Transverse colon (tissue), 4 donors: ENCODE measurements at regions not wholly inside any gene's neighbourhood (a gene's known extent, or its start where the extent isn't known, plus 50 kb on each side); places are given as distances from the start of the nearest gene placed in this dataset.

Experiments
- DNase-seq: peaks from one replicate; pipeline ENCODE4 v3.0.0-alpha.2; 2019
- H3K27ac ChIP-seq, 4 donors: fragments of 200-600 bp; sonication (generic); 2 replicates each; pipeline ENCODE4 v1.5.1; 2016 to 2018; ENCODE audit warnings: inconsistent platforms in 4 of 4
- H3K27me3 ChIP-seq: fragments of 200-600 bp; sonication (generic); 2 replicates; pipeline ENCODE4 v1.5.1; 2017; ENCODE audit warnings: inconsistent platforms
- H3K36me3 ChIP-seq, 4 donors: fragments of 200-600 bp; sonication (generic); 2 replicates each; pipeline ENCODE4 v1.5.1; 2017 to 2019; ENCODE audit warnings: inconsistent platforms in 4 of 4
- H3K4me1 ChIP-seq, 4 donors: fragments of 200-600 bp; sonication (generic); 2 replicates each; pipeline ENCODE4 v1.5.1; 2017 to 2020; ENCODE audit warnings: inconsistent platforms in 4 of 4
- H3K4me3 ChIP-seq, 4 donors: fragments of 200-600 bp; sonication (generic); 1 replicate in 1 of 4; 2 replicates in 3 of 4; pipeline versions ENCODE4 v1.5.1 to v1.6.1; 2017 to 2019; ENCODE audit warnings: inconsistent platforms in 4 of 4
- H3K9me3 ChIP-seq, 2 donors: fragments of 200-600 bp; sonication (generic); 2 replicates each; pipeline ENCODE4 v1.5.1; 2017 to 2019; ENCODE audit warnings: inconsistent platforms in 2 of 2
- CTCF ChIP-seq, 5 experiments: fragments of 200-600 bp in 3 of 5; fragments of 450-650 bp in 2 of 5; sonication (generic) in 3 of 5; IDR thresholded peaks; 1 replicate in 2 of 5; 2 replicates in 3 of 5; pipeline ENCODE4 v1.5.1; 2016 to 2017; ENCODE audit warnings: antibody characterized with exemption in 5 of 5, inconsistent platforms in 3 of 5, mild to moderate bottlenecking in 2 of 5, moderate library complexity in 1 of 5
- EP300 ChIP-seq: sonication (generic); formaldehyde crosslinking; IDR thresholded peaks from one replicate; pipeline ENCODE4 v1.6.1; 2017; ENCODE audit warnings: antibody characterized with exemption, low read depth
- POLR2A ChIP-seq: fragments of 450-650 bp; IDR thresholded peaks from one replicate; pipeline ENCODE4 v1.6.1; 2016; ENCODE audit warnings: antibody characterized with exemption, mild to moderate bottlenecking, moderate library complexity
- POLR2AphosphoS5 ChIP-seq, 3 donors: sonication (generic); formaldehyde crosslinking; IDR thresholded peaks; one replicate each; pipeline ENCODE4 v1.6.1; 2016; ENCODE audit warnings: antibody characterized with exemption in 3 of 3
- WGBS, 2 donors: methylation state at CpG; one replicate each; pipeline ENCODE4 v1.1.5; 2018; ENCODE audit warnings: low coverage in 1 of 2; 5-methylcytosine and 5-hydroxymethylcytosine counted together
- in situ Hi-C, 4 donors: fragments of 200-750 bp; cut with MboI; loops; one replicate each; pipeline versions ENCODE4 v1.15.0 to v1.15.1; 2017; ENCODE audit warnings: low sequenced_read_pairs in 3 of 4, low pct_ligation_motif_present in 1 of 4, low pct_unique_long_range_greater_than_20kb in 1 of 4
- intact Hi-C: fragments of 100-400 bp; cut with DNase I; formaldehyde crosslinking; loops from one replicate; pipeline ENCODE4 v1.15.1; 2023; ENCODE audit warnings: low total_unique reads

- peaks cover 2 to 3% of the 10 kb centered on the region in 2 donors for H3K9me3 ChIP-seq
- no peak overlapping the region for H3K4me3 ChIP-seq
- H3K27me3 ChIP-seq, result no peaks in the 10 kb centered on the region
- no peak overlapping the region for H3K27ac ChIP-seq
- no peaks in the 10 kb centered on the region for H3K36me3 ChIP-seq
- TF ChIP-seq CTCF (IDR thresholded peaks at IDR 0.05), result no peak
- no peak for TF ChIP-seq POLR2AphosphoS5 (IDR thresholded peaks at IDR 0.05)
- TF ChIP-seq EP300, result no peak
- no peak for TF ChIP-seq POLR2A
- intact Hi-C loops, result no loop called here
- in situ Hi-C loops, result no loop called here
- DNase-seq, result no peak
- H3K4me1 ChIP-seq, result no peaks in the 10 kb centered on the region
- WGBS, 2 donors, result 53 to 69% methylated on average over 4 of the region's 4 CpGs
Measured at GRCh38 chr7:45514944-45515343, 59.2 kb upstream of the ADCY1 start.

GRCh38 chr7:45515346-45515745 lies 58.8 kb upstream of the ADCY1 start:
- Histone ChIP-seq H3K36me3 (no peaks in the 10 kb centered on the region), H3K9me3 (peaks cover 2 to 3% of the 10 kb centered on the region in 2 donors), H3K27ac (no peak overlapping the region), H3K27me3 (no peaks in the 10 kb centered on the region), H3K4me3 (no peak overlapping the region), H3K4me1 (no peaks in the 10 kb centered on the region)
- in situ Hi-C loops (no loop called here), intact Hi-C loops (no loop called here)
- TF ChIP-seq CTCF (IDR thresholded peaks at IDR 0.05) (no peak), EP300 (no peak), POLR2AphosphoS5 (IDR thresholded peaks at IDR 0.05) (no peak), POLR2A (no peak)
- no peak for DNase-seq
